ENCODE measurements at regions not wholly inside any gene's neighbourhood (a gene's known extent, or its start where the extent isn't known, plus 50 kb on each side); places are given as distances from the start of the nearest gene placed in this dataset.

- DNase-seq: no peak
Measured at GRCh38 chr4:116870686-116871085, 214.7 kb downstream of the TRAM1L1 start.

GRCh38 chr4:116866106-116866505, 219.3 kb downstream of the TRAM1L1 start:
- DNase-seq: no peak

GRCh38 chr4:116862592-116862991, 222.8 kb downstream of the TRAM1L1 start:
- no peak for DNase-seq

GRCh38 chr4:116860891-116861290, 224.5 kb downstream of the TRAM1L1 start:
- no peak for DNase-seq

- DNase-seq: peak in 1 of 3 experiments; percentile 14
Measured at GRCh38 chr4:116849620-116850019, 235.8 kb downstream of the TRAM1L1 start.

DNA sequence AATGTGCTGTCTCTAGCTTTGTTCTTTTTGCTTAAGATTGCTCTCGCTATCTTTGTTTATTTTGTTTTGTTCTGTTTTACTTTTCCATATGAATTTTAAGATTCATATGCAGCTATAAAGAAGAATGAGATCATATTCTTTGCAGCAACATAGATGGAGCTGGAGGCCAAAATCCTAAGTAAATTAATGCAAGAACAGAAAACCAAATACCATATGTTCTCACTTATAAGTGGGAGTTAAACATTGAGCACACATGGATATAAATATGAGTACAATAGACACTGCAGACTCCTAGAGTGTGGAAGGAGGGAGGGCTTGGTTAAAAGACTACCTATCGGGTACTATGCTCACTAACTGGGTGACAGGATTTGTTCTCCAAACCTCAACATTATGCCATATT, 237.8 kb downstream of the TRAM1L1 start:
- peak in 1 of 3 experiments; percentile 6 for DNase-seq

GRCh38 chr4:116839826-116840225, 245.6 kb downstream of the TRAM1L1 start:
- DNase-seq: no peak

DNA sequence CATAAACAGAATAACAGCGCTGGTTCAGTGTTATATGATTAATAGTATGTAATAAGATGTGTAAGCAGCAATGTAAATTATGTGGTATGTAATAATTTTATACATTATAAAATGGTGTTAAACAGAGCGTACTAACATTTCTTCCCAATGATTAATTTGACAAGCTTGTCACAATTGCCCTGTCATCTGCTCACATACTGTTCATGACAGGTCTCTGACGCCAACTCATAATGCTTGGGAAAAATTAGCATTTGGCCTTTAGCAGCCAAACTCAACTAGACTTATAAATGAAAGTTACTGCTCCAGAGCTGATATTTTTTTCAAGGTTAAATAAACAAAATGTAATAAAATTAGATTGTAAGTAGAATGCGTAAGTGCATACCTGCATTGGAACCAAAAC, 246.8 kb downstream of the TRAM1L1 start:
- no peak for DNase-seq

DNA sequence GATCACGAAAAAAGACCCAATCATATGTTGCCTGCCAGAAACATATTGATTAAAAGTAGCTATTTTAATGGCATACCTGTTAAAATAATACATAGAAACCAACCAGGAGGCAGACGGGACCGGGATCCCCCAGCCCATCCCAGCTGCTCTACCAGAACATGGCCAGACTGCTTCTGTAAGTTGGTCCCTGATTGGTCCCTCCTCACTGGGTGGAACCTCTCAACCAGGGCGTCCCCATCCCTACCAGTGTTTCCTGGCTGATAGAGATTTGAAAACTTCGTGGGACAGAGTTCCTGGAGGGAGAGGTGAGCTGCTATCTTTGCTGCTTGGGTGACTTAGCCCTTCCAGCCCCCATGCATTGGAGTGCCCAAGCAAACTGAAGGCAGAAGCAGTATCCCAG, 256.2 kb downstream of the TRAM1L1 start:
- DNase-seq: no peak

- DNase-seq: no peak
Measured at GRCh38 chr4:116824172-116824571, 261.2 kb downstream of the TRAM1L1 start.

- DNase-seq: no peak
Measured at GRCh38 chr4:116811730-116812129, 273.6 kb downstream of the TRAM1L1 start.

DNA sequence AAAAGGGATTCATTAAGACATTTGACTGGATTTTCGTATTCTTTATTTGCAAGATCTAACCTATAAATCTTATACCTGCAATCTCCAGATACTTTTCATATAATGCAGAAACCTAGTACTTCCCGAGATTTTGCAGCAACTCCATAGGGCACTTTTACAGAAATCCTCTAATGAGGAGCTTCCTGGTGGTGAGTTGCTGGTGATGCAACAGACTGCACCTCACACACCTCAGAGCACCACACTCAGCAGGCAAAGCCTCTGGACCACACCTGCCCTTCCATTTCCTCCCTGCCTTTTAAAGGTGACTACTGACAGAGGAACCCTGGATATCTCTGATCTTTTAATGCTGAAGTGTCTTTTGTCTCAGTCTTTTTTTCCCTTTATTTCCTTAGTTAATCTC, 289.4 kb downstream of the TRAM1L1 start:
- DNase-seq: peak in 1 of 3 experiments; percentile 10

- no peak for DNase-seq
Measured at GRCh38 chr4:116788723-116789122, 296.7 kb downstream of the TRAM1L1 start.

DNA sequence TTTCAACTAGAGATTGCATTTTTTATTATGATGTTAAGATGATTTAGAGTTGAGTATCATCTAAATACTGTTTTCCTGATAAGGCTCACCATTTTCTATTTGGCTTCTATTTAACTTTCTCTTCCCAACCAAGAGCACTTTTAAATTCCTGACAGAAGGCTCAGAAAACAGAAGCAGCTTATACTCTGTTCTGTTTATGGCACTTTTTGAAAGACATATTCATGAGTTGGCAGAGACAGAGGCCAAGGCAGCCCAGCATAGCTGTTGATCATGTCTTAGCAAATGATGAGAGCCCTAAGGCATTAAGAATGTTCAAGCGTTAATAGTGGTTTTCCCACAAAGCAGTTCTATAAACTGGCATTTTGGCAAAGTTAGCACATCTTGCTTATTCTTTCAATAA, 330.3 kb downstream of the TRAM1L1 start:
- no peak for DNase-seq

DNA sequence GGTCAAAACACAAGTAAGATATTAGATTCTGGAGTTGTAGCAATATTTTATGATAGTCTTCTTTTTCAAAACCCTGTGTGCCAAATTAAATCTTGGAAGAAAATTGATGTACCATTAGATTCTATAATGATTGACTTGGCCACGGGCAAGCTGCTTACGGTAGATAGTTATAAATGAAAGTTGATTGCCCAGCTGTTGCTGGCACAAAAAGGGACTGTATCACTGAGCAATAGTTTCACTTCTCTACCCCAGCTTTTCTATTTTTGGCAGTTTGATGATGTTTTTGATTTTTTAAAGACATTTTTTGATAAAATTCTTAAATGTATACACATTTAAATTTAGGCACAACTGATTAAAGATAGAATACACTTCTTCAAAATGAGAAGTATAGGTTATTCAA, 333.3 kb downstream of the TRAM1L1 start:
- DNase-seq: no peak

- DNase-seq: peak in 2 of 3 experiments; percentile 24 to 70
Measured at GRCh38 chr4:116736756-116737155, 348.6 kb downstream of the TRAM1L1 start.

DNA sequence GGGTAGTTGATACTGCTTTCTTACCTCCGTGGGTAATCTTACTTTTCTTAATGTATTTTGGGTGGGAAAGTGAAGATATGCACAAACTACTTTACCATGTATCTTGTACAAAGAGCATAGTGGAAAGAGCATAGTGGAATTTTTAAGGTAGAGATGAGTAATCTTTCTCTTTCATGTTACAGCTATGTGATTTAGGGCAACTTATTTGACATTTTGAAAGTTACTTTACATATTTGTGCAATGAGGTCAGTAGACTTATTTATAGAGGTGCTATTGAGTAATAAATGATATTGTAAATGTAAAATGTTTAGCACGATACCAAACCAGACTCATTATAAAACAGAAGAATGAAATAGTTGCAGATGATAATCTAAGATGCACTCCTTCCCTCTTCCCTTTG, 351.2 kb downstream of the TRAM1L1 start:
- no peak for DNase-seq

DNA sequence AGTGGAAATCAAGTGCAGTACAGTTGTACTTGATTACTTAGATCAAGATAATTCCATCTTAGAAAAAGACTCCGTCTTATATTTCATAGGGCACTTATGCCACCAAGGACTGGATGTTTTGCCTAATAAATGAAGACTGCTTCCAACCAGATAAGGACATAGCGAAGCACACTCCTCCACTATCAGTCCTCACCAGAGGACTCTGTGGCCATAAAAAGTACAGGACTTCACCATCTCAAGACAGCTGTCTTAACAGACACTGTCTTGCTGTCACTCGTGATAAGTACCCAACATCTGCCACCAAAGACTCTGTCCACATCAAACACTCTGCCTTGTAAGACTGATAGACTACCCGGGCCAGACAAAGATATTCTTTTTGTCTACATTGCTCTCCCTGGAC, 352.0 kb downstream of the TRAM1L1 start:
- DNase-seq: no peak

- DNase-seq: no peak
Measured at GRCh38 chr4:116726523-116726922, 358.9 kb downstream of the TRAM1L1 start.

DNA sequence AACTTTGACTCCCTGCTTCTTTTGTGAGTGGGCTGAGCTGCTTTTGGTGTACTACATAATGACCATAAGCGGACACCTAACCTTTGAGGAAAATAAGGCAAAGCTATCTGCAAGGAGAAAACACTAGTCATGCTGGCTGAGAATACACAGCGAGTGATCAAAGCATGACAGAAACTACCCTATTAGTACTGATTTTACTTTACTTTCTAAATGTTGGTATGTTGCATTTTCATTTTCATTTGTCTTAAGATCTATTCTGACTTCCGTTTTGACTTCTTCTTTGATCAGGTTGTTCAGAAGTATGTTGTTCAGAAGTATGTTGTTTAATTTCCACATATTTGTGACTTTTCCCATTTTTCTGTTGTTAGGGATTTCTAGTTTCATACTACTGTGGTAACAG, 361.1 kb downstream of the TRAM1L1 start:
- no peak for DNase-seq

DNA sequence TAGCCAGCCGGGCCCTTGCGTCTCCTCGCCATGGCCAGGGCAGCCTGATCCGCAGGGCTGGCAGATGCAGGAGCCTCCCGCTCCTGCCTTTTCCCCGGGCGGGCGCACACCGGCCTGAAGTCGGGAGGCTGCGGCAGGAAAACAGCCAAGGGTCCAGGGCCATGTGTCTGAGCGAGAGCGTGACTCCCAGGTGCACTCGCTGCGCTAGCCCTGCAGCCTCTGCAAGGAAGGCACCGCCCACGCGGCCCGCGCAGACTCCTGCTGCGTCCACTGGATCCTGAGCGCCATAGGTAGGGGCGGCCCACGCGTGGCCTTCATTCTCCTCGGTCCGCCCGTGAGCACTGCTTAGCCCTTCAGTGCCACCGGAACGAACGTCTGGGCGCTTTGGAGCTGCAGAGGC, 379.9 kb downstream of the TRAM1L1 start:
- DNase-seq: no peak

DNA sequence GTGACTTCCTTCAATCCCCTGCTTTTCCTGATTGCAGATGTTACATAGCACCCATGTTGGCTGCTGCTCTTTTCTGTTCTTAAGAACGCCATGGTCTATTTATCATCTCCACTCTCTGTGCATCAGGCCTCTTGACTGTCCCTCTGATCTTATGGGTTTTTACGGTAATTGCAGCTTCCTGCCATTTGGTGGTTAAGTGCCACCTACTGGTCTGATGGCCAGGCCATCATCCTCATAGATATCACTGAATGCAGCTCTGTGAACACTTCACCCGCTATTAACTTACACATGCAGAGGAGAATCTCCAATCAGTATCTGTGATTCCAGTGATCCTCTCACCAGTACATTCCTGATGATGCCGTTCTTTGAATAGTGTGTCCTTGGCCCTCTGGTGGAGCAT, 382.4 kb downstream of the TRAM1L1 start:
- DNase-seq: peak in 1 of 3 experiments; percentile 17

DNA sequence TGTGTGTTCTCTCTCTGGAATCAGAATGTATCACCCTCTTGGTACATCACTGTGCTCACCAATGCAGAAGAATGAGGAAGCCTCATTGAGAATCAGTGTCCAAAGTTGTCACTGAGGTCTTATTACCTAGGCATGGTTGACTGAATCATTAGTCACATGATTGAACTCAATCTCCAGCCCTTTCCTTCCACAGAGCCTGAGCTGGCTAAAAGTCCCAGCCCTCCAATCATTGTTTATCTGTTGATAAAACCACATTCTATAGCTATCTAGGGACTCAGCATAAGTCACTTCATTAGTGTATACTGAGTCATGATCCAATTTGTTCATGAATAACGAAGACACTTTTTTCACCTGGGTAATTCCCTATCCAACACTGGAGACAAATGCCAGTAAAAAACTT, 396.8 kb downstream of the TRAM1L1 start:
- no peak for DNase-seq

GRCh38 chr4:116668190-116668589, 417.2 kb downstream of the TRAM1L1 start:
- no peak for DNase-seq

- no peak for DNase-seq
Measured at GRCh38 chr4:116665716-116666115, 419.7 kb downstream of the TRAM1L1 start.

DNA sequence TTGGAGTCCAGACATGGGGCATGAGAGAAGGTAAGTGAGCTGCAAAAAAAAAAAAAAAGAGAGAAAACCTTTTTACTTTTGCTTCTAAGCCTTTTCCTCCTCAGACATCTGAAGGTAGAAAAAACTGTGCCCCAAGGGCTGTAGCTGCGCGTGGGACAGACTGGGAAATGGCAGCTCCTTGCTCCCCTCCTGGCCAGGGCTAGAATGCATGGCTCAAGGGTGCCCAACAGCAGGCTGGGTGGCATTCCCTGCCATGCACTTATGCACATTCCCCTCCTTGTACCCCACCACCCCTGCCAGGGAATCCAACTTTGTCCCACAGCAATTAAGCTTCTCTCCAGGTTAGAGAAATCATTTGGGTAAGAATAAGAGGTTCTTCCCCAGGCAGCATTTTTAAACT, 421.2 kb downstream of the TRAM1L1 start:
- no peak for DNase-seq

All from NCI-H1417 (cell line).